Vagina (tissue), 2 donors: ENCODE measurements at regions not wholly inside any gene's neighbourhood (a gene's known extent, or its start where the extent isn't known, plus 50 kb on each side); places are given as distances from the start of the nearest gene placed in this dataset.

Source experiments
- POLR2A ChIP-seq, 2 donors: fragments of 450-650 bp; IDR thresholded peaks; one replicate each; pipeline ENCODE4 v1.6.1; 2017; ENCODE audit warnings: antibody characterized with exemption in 2 of 2, mild to moderate bottlenecking in 2 of 2, moderate library complexity in 2 of 2
- POLR2AphosphoS5 ChIP-seq, 2 donors: sonication (generic); formaldehyde crosslinking; IDR thresholded peaks; one replicate each; pipeline ENCODE4 v1.9.0; 2017; ENCODE audit warnings: antibody characterized with exemption in 2 of 2, mild to moderate bottlenecking in 2 of 2, low read depth in 1 of 2; ENCODE audit not compliant: insufficient read depth in 1 of 2
- TF ChIP-seq, protein P1 (sequence below), 3 experiments: fragments of 450-650 bp in 2 of 3; fragments of 200-600 bp in 1 of 3; sonication (generic) in 1 of 3; IDR thresholded peaks; one replicate each; pipeline ENCODE4 v1.5.1; 2017 to 2019; ENCODE audit warnings: antibody characterized with exemption in 3 of 3, mild to moderate bottlenecking in 2 of 3, moderate library complexity in 2 of 3

DNA sequence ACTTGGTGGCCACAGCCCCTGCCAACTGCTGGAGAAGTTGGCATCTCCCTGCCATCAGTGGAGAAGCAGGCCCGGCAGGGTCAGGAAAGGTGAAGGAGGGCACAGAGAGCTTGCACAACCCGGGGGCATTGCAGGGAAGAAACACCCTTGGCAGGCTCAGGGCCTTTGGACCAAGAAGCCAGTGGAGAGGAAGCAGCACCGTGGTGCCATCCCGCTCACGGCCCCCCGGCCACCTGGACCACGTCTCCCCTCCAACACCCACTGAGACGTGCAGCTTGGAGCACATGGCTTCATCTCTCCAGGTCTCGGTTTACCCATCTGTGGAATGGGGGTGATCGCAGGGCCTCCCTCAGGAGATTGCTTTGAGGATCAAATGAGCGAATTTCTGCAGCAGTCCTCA is 158.1 kb downstream of the RBFOX3 start:
- TF ChIP-seq, protein P1, sequence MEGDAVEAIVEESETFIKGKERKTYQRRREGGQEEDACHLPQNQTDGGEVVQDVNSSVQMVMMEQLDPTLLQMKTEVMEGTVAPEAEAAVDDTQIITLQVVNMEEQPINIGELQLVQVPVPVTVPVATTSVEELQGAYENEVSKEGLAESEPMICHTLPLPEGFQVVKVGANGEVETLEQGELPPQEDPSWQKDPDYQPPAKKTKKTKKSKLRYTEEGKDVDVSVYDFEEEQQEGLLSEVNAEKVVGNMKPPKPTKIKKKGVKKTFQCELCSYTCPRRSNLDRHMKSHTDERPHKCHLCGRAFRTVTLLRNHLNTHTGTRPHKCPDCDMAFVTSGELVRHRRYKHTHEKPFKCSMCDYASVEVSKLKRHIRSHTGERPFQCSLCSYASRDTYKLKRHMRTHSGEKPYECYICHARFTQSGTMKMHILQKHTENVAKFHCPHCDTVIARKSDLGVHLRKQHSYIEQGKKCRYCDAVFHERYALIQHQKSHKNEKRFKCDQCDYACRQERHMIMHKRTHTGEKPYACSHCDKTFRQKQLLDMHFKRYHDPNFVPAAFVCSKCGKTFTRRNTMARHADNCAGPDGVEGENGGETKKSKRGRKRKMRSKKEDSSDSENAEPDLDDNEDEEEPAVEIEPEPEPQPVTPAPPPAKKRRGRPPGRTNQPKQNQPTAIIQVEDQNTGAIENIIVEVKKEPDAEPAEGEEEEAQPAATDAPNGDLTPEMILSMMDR (IDR thresholded peaks at IDR 0.05) = no peak
- TF ChIP-seq POLR2AphosphoS5 (IDR thresholded peaks at IDR 0.05; ENCODE audit: insufficient read depth in 1 of 2, low read depth in 1 of 2) (no peak), POLR2A (IDR thresholded peaks at IDR 0.05) (no peak)
